Erythroblast (primary cell): ENCODE measurements at regions not wholly inside any gene's neighbourhood (a gene's known extent, or its start where the extent isn't known, plus 50 kb on each side); places are given as distances from the start of the nearest gene placed in this dataset.

ENCODE experiments used
- GATA1 ChIP-seq: IDR thresholded peaks from 2 replicates; pipeline ENCODE4 v1.6.1; 2011; ENCODE audit warnings: low read depth, mild to moderate bottlenecking, control low read depth, low read length, moderate library complexity
- POLR2A ChIP-seq: IDR thresholded peaks from 2 replicates; pipeline ENCODE4 v1.6.1; 2011; ENCODE audit warnings: mild to moderate bottlenecking, low read length

GRCh38 chr2:129393816-129394215 lies 585.6 kb upstream of the RAB6C start:
- no peak for TF ChIP-seq POLR2A
- no peak for TF ChIP-seq GATA1
